Lower leg skin (tissue), 3 donors: ENCODE measurements at regions not wholly inside any gene's neighbourhood (a gene's known extent, or its start where the extent isn't known, plus 50 kb on each side); places are given as distances from the start of the nearest gene placed in this dataset.

Experiments
- POLR2A ChIP-seq, 2 donors: fragments of 450-650 bp; IDR thresholded peaks; one replicate each; pipeline ENCODE4 v1.6.1; 2016 to 2017; ENCODE audit warnings: antibody characterized with exemption in 2 of 2, mild to moderate bottlenecking in 1 of 2, moderate library complexity in 1 of 2
- TF ChIP-seq, protein P1 (sequence below), 3 donors: fragments of 450-650 bp; IDR thresholded peaks; one replicate each; pipeline ENCODE4 v1.5.1; 2016; ENCODE audit warnings: antibody characterized with exemption in 3 of 3, mild to moderate bottlenecking in 3 of 3, moderate library complexity in 2 of 3

DNA sequence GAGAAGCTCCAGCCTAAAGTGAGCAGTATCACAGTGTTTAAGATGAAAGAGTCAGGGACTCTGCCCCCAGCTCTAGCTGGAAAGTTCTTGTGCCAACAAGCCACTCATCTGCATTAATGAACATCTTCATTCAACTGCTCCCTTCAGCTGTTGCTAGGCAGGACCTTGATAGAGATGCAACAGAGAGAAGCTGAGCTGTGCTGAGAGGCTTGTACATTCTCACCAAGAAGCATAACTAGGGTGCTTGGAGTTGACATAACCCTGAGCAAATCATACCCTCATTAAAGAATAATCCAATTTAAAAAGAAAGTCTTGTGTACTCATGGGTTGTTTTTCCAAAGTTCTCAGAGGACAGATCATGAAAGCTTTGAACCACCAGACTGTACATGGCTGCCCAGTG is 63.2 kb downstream of the ATXN3L start:
- TF ChIP-seq, protein P1, sequence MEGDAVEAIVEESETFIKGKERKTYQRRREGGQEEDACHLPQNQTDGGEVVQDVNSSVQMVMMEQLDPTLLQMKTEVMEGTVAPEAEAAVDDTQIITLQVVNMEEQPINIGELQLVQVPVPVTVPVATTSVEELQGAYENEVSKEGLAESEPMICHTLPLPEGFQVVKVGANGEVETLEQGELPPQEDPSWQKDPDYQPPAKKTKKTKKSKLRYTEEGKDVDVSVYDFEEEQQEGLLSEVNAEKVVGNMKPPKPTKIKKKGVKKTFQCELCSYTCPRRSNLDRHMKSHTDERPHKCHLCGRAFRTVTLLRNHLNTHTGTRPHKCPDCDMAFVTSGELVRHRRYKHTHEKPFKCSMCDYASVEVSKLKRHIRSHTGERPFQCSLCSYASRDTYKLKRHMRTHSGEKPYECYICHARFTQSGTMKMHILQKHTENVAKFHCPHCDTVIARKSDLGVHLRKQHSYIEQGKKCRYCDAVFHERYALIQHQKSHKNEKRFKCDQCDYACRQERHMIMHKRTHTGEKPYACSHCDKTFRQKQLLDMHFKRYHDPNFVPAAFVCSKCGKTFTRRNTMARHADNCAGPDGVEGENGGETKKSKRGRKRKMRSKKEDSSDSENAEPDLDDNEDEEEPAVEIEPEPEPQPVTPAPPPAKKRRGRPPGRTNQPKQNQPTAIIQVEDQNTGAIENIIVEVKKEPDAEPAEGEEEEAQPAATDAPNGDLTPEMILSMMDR (IDR thresholded peaks at IDR 0.05), result no peak
- no peak for TF ChIP-seq POLR2A (IDR thresholded peaks at IDR 0.05)
